NCI-H460 (cell line): ENCODE measurements at regions not wholly inside any gene's neighbourhood (a gene's known extent, or its start where the extent isn't known, plus 50 kb on each side); places are given as distances from the start of the nearest gene placed in this dataset.

Experiments used
- DNase-seq: peaks from one replicate; pipeline ENCODE4 v3.0.0-alpha.2; 2016; ENCODE audit warnings: low read depth; ENCODE audit errors: extremely low read depth

- DNase-seq = no peak
These were observed 232.8 kb downstream of the GLRX3 start for GRCh38 chr10:130368761-130369560.

GRCh38 chr10:130369645-130370381 is 233.6 kb downstream of the GLRX3 start:
- no peak for DNase-seq

GRCh38 chr10:130370721-130371120 is 234.5 kb downstream of the GLRX3 start:
- DNase-seq = no peak

- DNase-seq = no peak
These were observed 235.0 kb downstream of the GLRX3 start for GRCh38 chr10:130371156-130371555.

GRCh38 chr10:130371666-130372065 is 235.5 kb downstream of the GLRX3 start:
- no peak for DNase-seq

GRCh38 chr10:130372222-130372621 is 236.0 kb downstream of the GLRX3 start:
- DNase-seq = no peak

GRCh38 chr10:130372866-130373265 is 236.7 kb downstream of the GLRX3 start:
- no peak for DNase-seq

GRCh38 chr10:130377986-130378540 is 241.9 kb downstream of the GLRX3 start:
- no peak for DNase-seq

GRCh38 chr10:130378556-130379400 is 242.6 kb downstream of the GLRX3 start:
- DNase-seq = no peak

GRCh38 chr10:130380056-130380455 is 243.9 kb downstream of the GLRX3 start:
- DNase-seq = no peak

GRCh38 chr10:130382031-130382430 is 245.8 kb downstream of the GLRX3 start:
- no peak for DNase-seq

- DNase-seq = no peak
These were observed 251.9 kb downstream of the GLRX3 start for GRCh38 chr10:130387936-130388580.

- no peak for DNase-seq
These were observed 252.6 kb downstream of the GLRX3 start for GRCh38 chr10:130388746-130389145.

- DNase-seq = no peak
These were observed 253.7 kb downstream of the GLRX3 start for GRCh38 chr10:130389906-130390305.

GRCh38 chr10:130392031-130392430 is 255.8 kb downstream of the GLRX3 start:
- no peak for DNase-seq

GRCh38 chr10:130393342-130393741 is 257.2 kb downstream of the GLRX3 start:
- no peak for DNase-seq

- no peak for DNase-seq
These were observed 258.6 kb downstream of the GLRX3 start for GRCh38 chr10:130394832-130395231.

- no peak for DNase-seq
These were observed 259.2 kb downstream of the GLRX3 start for GRCh38 chr10:130395248-130395936.

GRCh38 chr10:130396044-130396443 is 259.9 kb downstream of the GLRX3 start:
- no peak for DNase-seq
